CD4-positive, CD25-positive, alpha-beta regulatory T cell (primary cell): ENCODE measurements at regions not wholly inside any gene's neighbourhood (a gene's known extent, or its start where the extent isn't known, plus 50 kb on each side); places are given as distances from the start of the nearest gene placed in this dataset.

Experiments
- ATAC-seq, 2 donors: fragments of 150-1000 bp; cut with Tn5 transposase; one replicate each; pipeline ENCODE4 v1.10.0; 2021; ENCODE audit warnings: low read depth in 2 of 2, moderate number of reproducible peaks in 2 of 2, moderate library complexity in 1 of 2
- DNase-seq, 3 donors: peaks; one replicate each; pipeline versions ENCODE4 v3.0.0 to v3.0.0-alpha.2; 2012 to 2022; ENCODE audit warnings: mixed read lengths in 1 of 3
- H3K27ac ChIP-seq: one replicate; pipeline ENCODE4 v1.7.0; 2013; ENCODE audit warnings: mild to moderate bottlenecking, low read length; ENCODE audit not compliant: insufficient read depth, poor library complexity, severe bottlenecking
- H3K27me3 ChIP-seq: one replicate; pipeline ENCODE4 v1.7.0; 2013; ENCODE audit warnings: low read length; ENCODE audit not compliant: control insufficient read depth, insufficient read depth
- H3K36me3 ChIP-seq: one replicate; pipeline ENCODE4 v1.7.0; 2013; ENCODE audit warnings: mild to moderate bottlenecking, low read length, moderate library complexity; ENCODE audit not compliant: control insufficient read depth, insufficient read depth
- H3K4me1 ChIP-seq: 2 replicates; pipeline ENCODE4 v1.7.0; 2013; ENCODE audit warnings: mild to moderate bottlenecking, low read length; ENCODE audit not compliant: insufficient read depth, control insufficient read depth, poor library complexity, severe bottlenecking
- H3K4me3 ChIP-seq: one replicate; pipeline ENCODE4 v1.7.0; 2013; ENCODE audit warnings: low read depth, mild to moderate bottlenecking, low read length, moderate library complexity
- H3K9me3 ChIP-seq, 2 experiments: 1 replicate in 1 of 2; 2 replicates in 1 of 2; pipeline ENCODE4 v1.7.0; 2013; ENCODE audit warnings: low read length in 2 of 2, mild to moderate bottlenecking in 1 of 2, moderate library complexity in 1 of 2; ENCODE audit not compliant: control insufficient read depth in 2 of 2
- H3K27ac Mint-ChIP-seq, 3 donors: one replicate each; pipeline ENCODE4 v1.8.0; 2020 to 2022; ENCODE audit warnings: mild to moderate bottlenecking in 3 of 3, mixed read lengths in 3 of 3, moderate library complexity in 2 of 3
- H3K27me3 Mint-ChIP-seq: one replicate; pipeline ENCODE4 v1.8.0; 2022; ENCODE audit warnings: mild to moderate bottlenecking, mixed read lengths
- H3K36me3 Mint-ChIP-seq: one replicate; pipeline ENCODE4 v1.8.0; 2020; ENCODE audit warnings: mixed read lengths
- H3K4me1 Mint-ChIP-seq, 4 donors: one replicate each; pipeline ENCODE4 v1.8.0; 2020 to 2022; ENCODE audit warnings: mixed read lengths in 4 of 4, mild to moderate bottlenecking in 1 of 4
- H3K4me3 Mint-ChIP-seq, 4 donors: one replicate each; pipeline ENCODE4 v1.8.0; 2020 to 2022; ENCODE audit warnings: mild to moderate bottlenecking in 4 of 4, mixed read lengths in 4 of 4, moderate library complexity in 3 of 4
- H3K9me3 Mint-ChIP-seq, 7 donors: one replicate each; pipeline ENCODE4 v1.8.0; 2020 to 2022; ENCODE audit warnings: mixed read lengths in 7 of 7, mild to moderate bottlenecking in 3 of 7, moderate library complexity in 2 of 7

GRCh38 chr1:102782144-102782543 lies 326.2 kb downstream of the COL11A1 start:
- Histone ChIP-seq H3K27me3 (no peaks in the 10 kb centered on the region), H3K36me3 (no peaks in the 10 kb centered on the region), H3K4me1 (no peaks in the 10 kb centered on the region), H3K4me3 (no peak overlapping the region), H3K9me3 (no peaks in the 10 kb centered on the region), H3K27ac (no peak overlapping the region)
- ATAC-seq (no peak), DNase-seq (no peak)
- H3K27me3 Mint-ChIP-seq = no peaks in the 10 kb centered on the region
- H3K9me3 Mint-ChIP-seq = peaks cover 0 to 16% (median 6%) of the 10 kb centered on the region in 7 donors
- H3K4me1 Mint-ChIP-seq = no peaks in the 10 kb centered on the region
- H3K36me3 Mint-ChIP-seq = no peaks in the 10 kb centered on the region
- no peak overlapping the region for H3K27ac Mint-ChIP-seq
- no peak overlapping the region for H3K4me3 Mint-ChIP-seq

- Histone ChIP-seq H3K4me3 (no peak overlapping the region), H3K27me3 (no peaks in the 10 kb centered on the region), H3K9me3 (no peaks in the 10 kb centered on the region), H3K36me3 (no peaks in the 10 kb centered on the region), H3K27ac (no peak overlapping the region), H3K4me1 (no peaks in the 10 kb centered on the region)
- DNase-seq (no peak), ATAC-seq (no peak)
- H3K4me1 Mint-ChIP-seq = no peaks in the 10 kb centered on the region
- no peak overlapping the region for H3K4me3 Mint-ChIP-seq
- H3K36me3 Mint-ChIP-seq = no peaks in the 10 kb centered on the region
- no peak overlapping the region for H3K27ac Mint-ChIP-seq
- H3K9me3 Mint-ChIP-seq = peaks cover 0 to 8% (median 0%) of the 10 kb centered on the region in 7 donors
- no peaks in the 10 kb centered on the region for H3K27me3 Mint-ChIP-seq
These were observed 332.3 kb downstream of the COL11A1 start for GRCh38 chr1:102776071-102776470.

- Histone ChIP-seq H3K4me3 (no peak overlapping the region), H3K27me3 (no peaks in the 10 kb centered on the region), H3K27ac (no peak overlapping the region), H3K4me1 (no peaks in the 10 kb centered on the region), H3K36me3 (no peaks in the 10 kb centered on the region), H3K9me3 (no peaks in the 10 kb centered on the region)
- Mint-ChIP-seq H3K27me3 (no peaks in the 10 kb centered on the region), H3K4me3 (no peak overlapping the region), H3K9me3 (peaks cover 0 to 10% (median 0%) of the 10 kb centered on the region in 7 donors), H3K27ac (no peak overlapping the region), H3K36me3 (no peaks in the 10 kb centered on the region), H3K4me1 (no peaks in the 10 kb centered on the region)
- no peak for ATAC-seq
- no peak for DNase-seq
These were observed 335.5 kb downstream of the COL11A1 start for GRCh38 chr1:102772831-102773230.

- Histone ChIP-seq H3K27ac (no peak overlapping the region), H3K4me1 (no peaks in the 10 kb centered on the region), H3K4me3 (no peak overlapping the region), H3K36me3 (no peaks in the 10 kb centered on the region), H3K27me3 (no peaks in the 10 kb centered on the region), H3K9me3 (no peaks in the 10 kb centered on the region)
- Mint-ChIP-seq H3K9me3 (peaks cover 0 to 11% (median 1%) of the 10 kb centered on the region in 7 donors), H3K27me3 (no peaks in the 10 kb centered on the region), H3K4me3 (no peak overlapping the region), H3K4me1 (no peaks in the 10 kb centered on the region), H3K27ac (no peak overlapping the region), H3K36me3 (no peaks in the 10 kb centered on the region)
- ATAC-seq (no peak), DNase-seq (no peak)
These were observed 349.9 kb downstream of the COL11A1 start for GRCh38 chr1:102758418-102758817.

GRCh38 chr1:102757363-102757762 lies 351.0 kb downstream of the COL11A1 start:
- H3K36me3 ChIP-seq = no peaks in the 10 kb centered on the region
- DNase-seq = no peak
- H3K9me3 Mint-ChIP-seq = peaks cover 0 to 11% (median 1%) of the 10 kb centered on the region in 7 donors
- no peaks in the 10 kb centered on the region for H3K4me1 ChIP-seq
- no peaks in the 10 kb centered on the region for H3K27me3 ChIP-seq
- no peak for ATAC-seq
- H3K4me3 ChIP-seq = no peak overlapping the region
- no peaks in the 10 kb centered on the region for H3K36me3 Mint-ChIP-seq
- H3K4me1 Mint-ChIP-seq = no peaks in the 10 kb centered on the region
- H3K4me3 Mint-ChIP-seq = no peak overlapping the region
- no peak overlapping the region for H3K27ac Mint-ChIP-seq
- no peak overlapping the region for H3K27ac ChIP-seq
- H3K27me3 Mint-ChIP-seq = no peaks in the 10 kb centered on the region
- no peaks in the 10 kb centered on the region for H3K9me3 ChIP-seq

GRCh38 chr1:102751111-102751510 lies 357.2 kb downstream of the COL11A1 start:
- Histone ChIP-seq H3K4me1 (no peaks in the 10 kb centered on the region), H3K27me3 (no peaks in the 10 kb centered on the region), H3K36me3 (no peaks in the 10 kb centered on the region), H3K27ac (no peak overlapping the region), H3K9me3 (no peaks in the 10 kb centered on the region), H3K4me3 (no peak overlapping the region)
- Mint-ChIP-seq H3K4me1 (no peaks in the 10 kb centered on the region), H3K27me3 (no peaks in the 10 kb centered on the region), H3K4me3 (no peak overlapping the region), H3K27ac (no peak overlapping the region), H3K36me3 (no peaks in the 10 kb centered on the region), H3K9me3 (peaks cover 0 to 6% (median 2%) of the 10 kb centered on the region in 7 donors)
- DNase-seq (no peak), ATAC-seq (no peak)

GRCh38 chr1:102742426-102742825 lies 365.9 kb downstream of the COL11A1 start:
- Mint-ChIP-seq H3K27me3 (no peaks in the 10 kb centered on the region), H3K36me3 (no peaks in the 10 kb centered on the region), H3K9me3 (peaks cover 2 to 10% (median 5%) of the 10 kb centered on the region in 7 donors)

GRCh38 chr1:102733491-102734236 lies 374.7 kb downstream of the COL11A1 start:
- H3K4me3 ChIP-seq = no peak overlapping the region
- no peaks in the 10 kb centered on the region for H3K36me3 Mint-ChIP-seq
- no peaks in the 10 kb centered on the region for H3K27me3 ChIP-seq
- no peak for DNase-seq
- H3K36me3 ChIP-seq = no peaks in the 10 kb centered on the region
- no peak overlapping the region for H3K27ac Mint-ChIP-seq
- no peaks in the 10 kb centered on the region for H3K9me3 ChIP-seq
- no peaks in the 10 kb centered on the region for H3K4me1 ChIP-seq
- no peaks in the 10 kb centered on the region for H3K4me1 Mint-ChIP-seq
- no peak overlapping the region for H3K4me3 Mint-ChIP-seq
- peaks cover 0 to 4% (median 2%) of the 10 kb centered on the region in 7 donors for H3K9me3 Mint-ChIP-seq
- no peaks in the 10 kb centered on the region for H3K27me3 Mint-ChIP-seq
- no peak for ATAC-seq
- H3K27ac ChIP-seq = no peak overlapping the region

More at GRCh38 chr1:102742426-102742825, 365.9 kb downstream of the COL11A1 start:
- H3K4me3 Mint-ChIP-seq = no peak overlapping the region
- Histone ChIP-seq H3K27ac (no peak overlapping the region), H3K36me3 (no peaks in the 10 kb centered on the region), H3K4me3 (no peak overlapping the region), H3K9me3 (no peaks in the 10 kb centered on the region), H3K27me3 (no peaks in the 10 kb centered on the region), H3K4me1 (no peaks in the 10 kb centered on the region)
- no peak overlapping the region for H3K27ac Mint-ChIP-seq
- H3K4me1 Mint-ChIP-seq = no peaks in the 10 kb centered on the region
- DNase-seq (no peak), ATAC-seq (no peak)
